Mucosa of stomach (tissue), 1 donor: ENCODE measurements at regions not wholly inside any gene's neighbourhood (a gene's known extent, or its start where the extent isn't known, plus 50 kb on each side); places are given as distances from the start of the nearest gene placed in this dataset.

Experiments
- H3K27me3 ChIP-seq: one replicate; pipeline ENCODE4 v1.7.0; 2013; ENCODE audit warnings: mild to moderate bottlenecking, low read length; ENCODE audit not compliant: control insufficient read depth, insufficient read depth
- H3K36me3 ChIP-seq: one replicate; pipeline ENCODE4 v1.7.0; 2013; ENCODE audit warnings: low read length; ENCODE audit not compliant: control insufficient read depth, insufficient read depth
- H3K4me1 ChIP-seq: one replicate; pipeline ENCODE4 v1.7.0; 2013; ENCODE audit warnings: mild to moderate bottlenecking, low read length; ENCODE audit not compliant: control insufficient read depth, insufficient read depth
- H3K4me3 ChIP-seq: one replicate; pipeline ENCODE4 v1.7.0; 2013; ENCODE audit warnings: low read length
- H3K9ac ChIP-seq: one replicate; pipeline ENCODE4 v1.7.0; 2013; ENCODE audit warnings: mild to moderate bottlenecking, low read length, moderate library complexity
- H3K9me3 ChIP-seq: one replicate; pipeline ENCODE4 v1.7.0; 2013; ENCODE audit warnings: mild to moderate bottlenecking, low read length, moderate library complexity; ENCODE audit not compliant: control insufficient read depth
- donor health status: Pancreatic carcinoma.

DNA sequence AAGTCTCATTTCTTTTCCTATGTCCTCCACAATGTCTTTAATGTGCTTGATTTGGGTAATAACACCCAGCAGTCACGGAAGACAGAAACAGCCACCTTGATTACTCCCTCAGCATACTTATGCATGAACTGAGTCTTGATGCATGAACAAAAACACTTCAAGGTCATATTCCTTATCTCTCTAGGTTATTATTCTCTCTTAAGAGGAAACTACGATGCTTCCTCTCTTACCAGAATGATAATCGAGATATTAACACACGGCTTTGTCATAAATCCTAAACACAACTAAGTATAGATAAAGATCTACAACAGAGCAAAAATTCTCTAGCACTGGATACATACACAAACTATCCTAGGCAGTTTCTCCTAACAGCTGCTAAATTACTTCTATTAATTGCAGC is 583.5 kb upstream of the ATP2B1 start:
- no peaks in the 10 kb centered on the region for H3K9me3 ChIP-seq

DNA sequence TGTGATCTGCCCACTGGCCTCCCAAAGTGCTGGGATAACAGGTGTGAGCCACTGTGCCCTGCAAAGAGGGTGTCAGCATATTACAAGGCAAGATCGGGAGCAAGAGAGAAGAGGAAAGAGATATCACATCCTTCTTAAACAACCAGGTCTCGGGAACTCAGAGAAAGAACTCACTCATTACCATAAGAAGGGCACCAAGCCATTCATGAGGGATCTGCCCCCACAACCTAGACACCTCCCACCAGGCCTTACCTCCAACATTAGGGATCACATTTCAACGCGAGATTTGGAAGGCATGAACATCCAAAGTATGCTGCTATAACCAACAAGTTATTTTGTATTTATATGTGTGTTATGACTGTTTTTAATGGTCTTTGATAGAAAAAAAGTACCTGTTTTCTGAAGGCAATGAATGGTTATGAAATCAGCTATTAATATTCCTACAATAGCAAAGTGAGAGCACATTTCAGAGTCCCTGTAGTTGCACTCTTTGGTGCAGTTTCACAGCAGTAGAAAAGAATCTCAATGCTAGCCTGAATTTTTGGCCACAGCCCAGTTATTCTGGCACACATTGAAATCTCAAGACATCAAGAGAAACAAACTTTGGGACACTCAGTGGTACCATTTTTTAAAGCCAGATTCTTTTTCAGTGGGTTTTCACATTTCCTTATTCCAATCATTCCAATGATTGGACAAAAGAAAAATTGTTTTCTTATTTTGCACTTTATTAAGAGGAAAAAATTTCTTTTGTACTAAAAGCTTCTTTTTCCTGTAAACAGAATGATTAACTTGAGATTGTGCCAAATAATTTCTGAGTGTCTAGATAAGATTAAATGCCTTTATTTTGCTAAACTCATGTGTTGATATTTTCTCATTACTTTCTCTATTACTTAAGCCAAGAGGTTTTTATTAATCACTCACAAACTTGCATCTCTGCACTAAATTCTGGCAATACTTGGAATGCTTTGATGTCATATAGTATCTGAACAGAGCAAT is 582.6 kb upstream of the ATP2B1 start:
- Histone ChIP-seq H3K27me3 (no peaks in the 10 kb centered on the region), H3K9me3 (no peaks in the 10 kb centered on the region), H3K9ac (no peak overlapping the region), H3K4me3 (no peak overlapping the region), H3K4me1 (no peaks in the 10 kb centered on the region), H3K36me3 (no peaks in the 10 kb centered on the region)

More for the DNA sequence above, 583.5 kb upstream of the ATP2B1 start:
- Histone ChIP-seq H3K4me1 (no peaks in the 10 kb centered on the region), H3K9ac (no peak overlapping the region), H3K4me3 (no peak overlapping the region), H3K36me3 (no peaks in the 10 kb centered on the region), H3K27me3 (no peaks in the 10 kb centered on the region)

DNA sequence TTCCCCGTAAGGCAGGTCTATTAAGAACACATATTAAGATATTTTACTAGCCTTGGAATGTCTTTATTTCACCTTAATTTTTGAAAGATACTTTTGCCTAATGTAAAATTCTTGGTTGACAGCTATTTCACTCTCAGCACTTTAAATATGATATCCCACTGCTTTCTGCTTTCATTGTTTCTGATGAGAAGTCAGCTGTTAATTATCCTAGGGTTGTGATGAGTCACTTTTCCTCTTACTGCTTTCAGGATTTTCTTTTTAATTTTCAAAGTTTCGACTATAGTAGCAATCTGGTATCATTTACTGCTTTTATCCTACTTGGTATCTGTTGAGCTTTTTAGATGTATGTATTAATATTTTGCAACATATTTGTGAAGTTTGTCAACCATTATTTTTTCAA is 578.9 kb upstream of the ATP2B1 start:
- Histone ChIP-seq H3K4me3 (no peak overlapping the region), H3K9ac (no peak overlapping the region), H3K36me3 (no peaks in the 10 kb centered on the region), H3K4me1 (no peaks in the 10 kb centered on the region), H3K9me3 (no peaks in the 10 kb centered on the region), H3K27me3 (no peaks in the 10 kb centered on the region)

DNA sequence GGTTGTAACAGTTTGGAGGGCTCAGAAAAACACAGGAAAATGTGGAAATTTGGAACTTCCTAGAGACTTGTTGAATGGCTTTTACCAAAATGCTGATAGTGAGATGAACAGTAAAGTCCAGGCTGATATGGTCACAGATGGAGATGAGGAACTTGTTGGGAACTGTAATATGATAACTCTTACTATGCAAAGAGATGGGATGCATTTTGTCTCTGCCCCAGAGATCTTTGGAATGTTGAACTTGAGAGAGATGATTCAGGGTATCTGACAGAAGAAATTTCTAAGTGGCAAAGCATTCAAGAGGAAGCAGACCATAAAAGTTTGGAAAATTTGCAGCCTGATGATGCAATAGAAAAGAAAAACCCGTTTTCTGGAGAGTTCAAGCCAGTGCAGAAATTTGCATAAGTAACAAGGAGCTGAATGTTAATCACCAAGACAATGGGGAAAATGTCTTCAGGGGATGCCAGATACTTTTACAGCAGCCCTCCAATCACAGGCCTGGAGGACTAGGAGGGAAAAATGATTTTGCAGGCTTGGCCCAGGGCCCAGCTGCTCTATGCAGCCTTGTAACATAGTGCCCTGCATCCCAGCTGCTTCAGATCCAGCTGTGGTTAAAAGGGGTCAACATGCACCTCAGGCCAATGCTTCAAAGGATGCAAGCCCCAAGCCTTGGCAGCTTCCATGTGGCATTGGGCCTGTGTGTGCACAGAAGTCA is 572.7 kb upstream of the ATP2B1 start:
- H3K36me3 ChIP-seq: no peaks in the 10 kb centered on the region
- no peaks in the 10 kb centered on the region for H3K9me3 ChIP-seq
- H3K9ac ChIP-seq: no peak overlapping the region
- H3K4me3 ChIP-seq: no peak overlapping the region
- no peaks in the 10 kb centered on the region for H3K27me3 ChIP-seq
- H3K4me1 ChIP-seq: no peaks in the 10 kb centered on the region

DNA sequence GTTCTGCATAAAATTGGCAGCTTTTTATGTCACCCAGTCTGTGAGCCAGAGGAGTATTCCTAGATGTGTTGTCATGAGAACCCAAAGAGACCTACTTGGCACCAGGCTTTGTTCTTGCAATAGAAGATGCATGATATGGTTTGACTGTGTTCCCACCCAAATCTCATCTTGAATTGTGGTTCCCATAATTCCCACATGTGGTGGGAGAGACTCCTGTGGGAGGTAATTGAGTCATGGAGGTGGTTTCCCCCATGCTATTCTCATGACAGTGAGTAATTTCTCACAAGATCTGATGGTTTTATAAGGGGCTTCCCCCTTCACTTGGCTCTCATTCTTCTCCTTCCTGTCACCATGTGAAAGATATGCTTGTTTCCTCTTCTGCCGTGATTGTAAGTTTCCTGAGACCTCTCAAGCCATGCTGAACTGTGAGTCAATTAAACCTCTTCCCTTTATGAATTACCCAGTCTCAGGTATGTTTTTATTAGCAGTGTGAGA is 572.0 kb upstream of the ATP2B1 start:
- Histone ChIP-seq H3K9ac (no peak overlapping the region), H3K4me3 (no peak overlapping the region), H3K27me3 (no peaks in the 10 kb centered on the region), H3K9me3 (no peaks in the 10 kb centered on the region), H3K4me1 (no peaks in the 10 kb centered on the region), H3K36me3 (no peaks in the 10 kb centered on the region)

DNA sequence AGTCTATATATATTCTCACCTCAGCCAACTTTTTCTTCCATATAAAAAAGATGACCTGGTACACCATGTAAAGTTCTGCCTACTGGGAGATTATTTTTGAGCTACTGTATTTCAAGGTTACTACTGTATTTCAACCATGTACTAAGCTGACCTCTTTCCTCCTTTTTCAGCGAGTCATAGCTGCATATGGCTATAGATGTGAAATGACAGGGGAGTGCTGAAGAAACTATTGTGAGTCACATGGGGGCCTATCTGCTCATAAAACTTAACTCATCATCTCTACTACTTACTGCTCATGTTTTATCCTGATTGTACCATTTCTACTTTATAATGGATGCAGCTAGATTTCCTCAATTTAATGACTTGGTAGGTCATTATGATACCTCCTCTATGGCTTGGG is 571.4 kb upstream of the ATP2B1 start:
- Histone ChIP-seq H3K27me3 (no peaks in the 10 kb centered on the region), H3K36me3 (no peaks in the 10 kb centered on the region), H3K9me3 (no peaks in the 10 kb centered on the region), H3K4me3 (no peak overlapping the region), H3K4me1 (no peaks in the 10 kb centered on the region), H3K9ac (no peak overlapping the region)

DNA sequence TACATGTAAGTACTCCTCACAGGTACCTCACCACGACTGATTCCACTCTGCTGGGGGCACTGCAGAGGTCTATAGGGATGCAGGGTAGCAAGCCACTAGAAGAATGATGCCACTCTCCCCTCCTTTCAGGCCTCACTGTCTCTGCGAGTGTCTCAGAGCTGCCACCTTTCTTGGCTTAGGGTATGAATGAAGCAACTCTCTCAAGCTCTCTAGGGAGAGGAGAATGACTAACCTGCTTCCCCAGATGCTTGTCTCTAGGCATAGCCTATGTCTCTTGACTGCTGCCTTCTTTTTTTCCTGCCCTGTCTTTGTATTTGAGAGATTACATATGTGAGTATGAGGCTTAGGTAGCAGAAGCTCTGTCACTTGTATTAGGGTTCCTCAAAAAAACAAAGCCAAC is 566.5 kb upstream of the ATP2B1 start:
- Histone ChIP-seq H3K4me1 (no peaks in the 10 kb centered on the region), H3K9ac (no peak overlapping the region), H3K9me3 (no peaks in the 10 kb centered on the region), H3K27me3 (no peaks in the 10 kb centered on the region), H3K4me3 (no peak overlapping the region), H3K36me3 (no peaks in the 10 kb centered on the region)

DNA sequence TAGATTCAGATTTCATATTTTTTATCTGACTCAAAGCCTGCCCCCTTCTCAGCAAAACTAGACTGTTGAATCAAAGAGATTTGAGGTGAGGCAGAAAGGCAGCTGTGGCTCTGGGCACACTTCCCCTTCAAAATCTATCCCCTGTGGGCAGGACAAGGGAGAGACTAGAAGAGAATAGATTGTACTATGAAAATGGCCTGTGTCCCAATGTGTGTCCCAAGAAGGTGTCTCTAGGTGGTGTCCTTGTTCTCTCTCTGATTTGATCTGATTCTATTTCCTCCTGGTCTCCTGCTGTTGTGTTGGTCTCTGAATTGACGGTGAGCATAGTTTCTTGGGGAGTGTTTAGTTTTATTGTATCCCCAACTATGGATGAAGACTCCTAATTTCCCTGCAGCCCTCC is 565.8 kb upstream of the ATP2B1 start:
- H3K4me3 ChIP-seq: no peak overlapping the region
- no peaks in the 10 kb centered on the region for H3K9me3 ChIP-seq
- no peak overlapping the region for H3K9ac ChIP-seq
- H3K4me1 ChIP-seq: no peaks in the 10 kb centered on the region
- no peaks in the 10 kb centered on the region for H3K27me3 ChIP-seq
- H3K36me3 ChIP-seq: no peaks in the 10 kb centered on the region

DNA sequence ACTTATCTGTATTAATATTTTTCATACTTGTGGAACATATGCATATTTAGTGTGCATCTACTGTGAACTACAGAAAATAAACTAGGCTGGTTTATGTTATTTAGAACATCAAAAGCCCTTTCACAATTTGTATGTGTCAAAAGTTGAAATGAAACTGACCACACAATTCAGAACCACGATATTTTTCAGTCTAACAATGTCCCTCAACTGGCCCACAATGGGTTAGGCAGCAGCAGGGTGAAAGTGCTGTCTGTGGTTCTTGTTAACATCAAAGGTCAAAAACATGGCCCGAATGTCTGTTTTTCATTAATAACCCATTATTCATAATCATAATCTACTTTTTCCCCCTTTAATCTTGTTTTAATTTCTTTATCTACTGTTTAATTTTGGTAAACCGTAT is 559.9 kb upstream of the ATP2B1 start:
- Histone ChIP-seq H3K36me3 (no peaks in the 10 kb centered on the region), H3K4me3 (no peak overlapping the region), H3K9me3 (no peaks in the 10 kb centered on the region), H3K27me3 (no peaks in the 10 kb centered on the region), H3K4me1 (no peaks in the 10 kb centered on the region), H3K9ac (no peak overlapping the region)

DNA sequence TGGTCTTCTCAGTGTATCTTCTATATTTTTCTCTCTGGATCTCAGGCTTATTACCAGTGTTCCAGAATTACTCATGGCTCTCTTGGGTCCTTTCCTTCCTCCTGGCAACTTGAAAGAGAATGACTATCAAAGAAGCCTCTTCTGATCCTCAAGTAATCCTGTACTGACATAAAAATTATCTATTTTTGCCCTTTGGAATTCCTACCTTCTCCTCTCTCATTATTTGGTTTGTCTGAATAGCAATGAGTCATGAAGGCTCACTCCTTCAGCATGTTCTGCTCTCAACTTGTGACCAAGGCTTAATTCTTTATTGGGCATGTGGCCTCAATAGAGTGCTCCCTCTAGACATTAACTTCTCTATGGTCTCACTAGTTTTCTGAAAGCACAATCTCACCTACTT is 553.6 kb upstream of the ATP2B1 start:
- no peaks in the 10 kb centered on the region for H3K27me3 ChIP-seq

DNA sequence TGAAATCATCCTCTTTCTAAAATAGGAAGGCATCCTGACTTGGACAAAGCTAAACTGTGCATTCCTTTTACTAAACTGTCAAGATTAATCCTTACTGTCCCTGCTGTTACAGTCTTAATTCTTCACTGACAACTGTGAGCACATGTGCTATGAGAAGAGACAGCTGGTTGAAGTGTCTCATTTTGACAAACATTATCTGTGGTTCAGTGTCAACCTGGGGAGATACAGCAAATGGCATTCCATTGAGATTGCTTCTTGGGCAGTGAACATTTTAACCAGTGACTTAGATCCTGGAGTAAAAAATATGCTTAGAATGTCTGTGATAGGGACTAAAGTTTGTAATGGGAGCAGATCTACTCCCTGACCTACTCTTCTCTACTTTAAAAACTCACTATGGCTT is 552.6 kb upstream of the ATP2B1 start:
- H3K27me3 ChIP-seq: no peaks in the 10 kb centered on the region
- H3K4me3 ChIP-seq: no peak overlapping the region
- no peaks in the 10 kb centered on the region for H3K36me3 ChIP-seq
- H3K4me1 ChIP-seq: no peaks in the 10 kb centered on the region
- no peak overlapping the region for H3K9ac ChIP-seq
- no peaks in the 10 kb centered on the region for H3K9me3 ChIP-seq

More for the DNA sequence above, 553.6 kb upstream of the ATP2B1 start:
- no peaks in the 10 kb centered on the region for H3K4me1 ChIP-seq
- H3K4me3 ChIP-seq: no peak overlapping the region
- H3K36me3 ChIP-seq: no peaks in the 10 kb centered on the region
- no peaks in the 10 kb centered on the region for H3K9me3 ChIP-seq
- H3K9ac ChIP-seq: no peak overlapping the region

DNA sequence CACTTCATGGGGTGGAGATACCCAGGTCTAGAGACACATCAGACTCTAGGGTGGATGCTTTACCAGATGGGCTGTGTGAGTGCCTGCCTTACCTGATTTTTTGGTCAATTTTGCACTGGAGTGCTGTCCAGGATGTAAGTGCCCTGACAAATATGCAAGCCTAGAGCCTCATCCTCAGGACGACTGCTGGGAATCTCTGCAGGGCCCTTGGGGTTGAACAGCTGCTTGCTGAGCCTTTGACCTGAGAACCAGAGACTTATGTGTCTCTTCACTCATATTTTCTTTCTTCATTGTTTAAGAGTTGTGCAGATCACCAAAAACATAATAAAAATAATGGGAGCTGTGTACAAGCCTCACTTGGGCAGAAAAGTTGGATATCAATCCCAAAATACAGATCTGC is 551.5 kb upstream of the ATP2B1 start:
- Histone ChIP-seq H3K36me3 (no peaks in the 10 kb centered on the region), H3K27me3 (no peaks in the 10 kb centered on the region), H3K9ac (no peak overlapping the region), H3K9me3 (no peaks in the 10 kb centered on the region), H3K4me1 (no peaks in the 10 kb centered on the region), H3K4me3 (no peak overlapping the region)
